ENCODE measurements at regions not wholly inside any gene's neighbourhood (a gene's known extent, or its start where the extent isn't known, plus 50 kb on each side); places are given as distances from the start of the nearest gene placed in this dataset.
A peak's percentile ranks its signal among the peaks of the same experiment; 100 is the strongest.

- no peak for DNase-seq (ENCODE audit: low read depth)
These were observed 185.4 kb upstream of the CDH11 start for GRCh38 chr16:65307286-65307685.

DNA sequence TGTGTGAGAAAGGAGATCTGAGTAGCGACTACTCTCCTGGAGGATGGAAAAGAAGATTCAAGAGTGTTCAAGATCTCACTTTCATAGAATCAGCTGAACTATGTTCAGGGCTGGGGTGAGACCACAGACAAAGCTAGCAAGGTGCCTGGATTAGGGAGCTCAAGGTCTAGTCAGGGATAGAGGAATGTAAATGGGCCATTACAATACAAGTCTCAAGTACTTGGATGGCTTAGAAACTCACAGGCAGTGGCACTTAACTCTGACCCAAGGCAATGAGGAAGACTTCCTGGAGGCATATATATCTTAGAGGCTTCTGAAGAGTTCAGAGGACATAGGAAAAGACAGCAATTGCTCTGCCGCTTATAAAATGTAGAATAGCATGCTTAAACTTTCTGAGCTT, 184.9 kb upstream of the CDH11 start:
- DNase-seq (ENCODE audit: low read depth): no peak

GRCh38 chr16:65306300-65306699, 184.4 kb upstream of the CDH11 start:
- no peak for DNase-seq (ENCODE audit: low read depth)

DNA sequence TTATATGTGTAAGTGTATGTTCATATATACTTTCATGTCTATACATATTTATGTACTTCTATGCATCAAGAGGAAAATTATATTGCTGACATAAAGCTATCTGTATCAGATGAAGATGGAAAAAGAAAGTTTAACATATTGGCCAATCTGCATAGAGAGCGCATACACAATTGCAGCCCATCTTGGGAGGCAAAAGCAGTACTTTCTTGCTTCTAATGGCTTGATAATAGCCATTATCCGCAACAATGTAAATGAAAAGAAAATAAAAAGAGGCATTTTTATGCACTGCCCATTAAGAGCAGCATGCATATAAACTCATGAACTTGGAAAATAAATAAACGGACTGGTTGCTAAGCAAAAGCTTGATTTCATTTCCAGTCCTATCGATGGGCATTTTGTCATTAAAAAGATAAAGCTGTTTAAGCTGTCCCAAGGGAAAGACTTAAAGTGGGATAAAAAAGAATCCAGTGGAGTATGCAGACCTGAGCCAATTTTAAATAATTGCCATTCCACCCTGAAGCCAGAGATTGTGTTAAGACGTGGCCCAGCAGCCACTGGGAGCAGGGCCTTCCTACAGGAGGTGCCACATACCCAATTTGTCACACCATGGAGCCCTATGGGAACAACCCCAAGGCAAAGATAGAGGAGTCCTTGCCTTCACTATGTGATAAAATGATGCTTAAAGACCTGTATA, 183.6 kb upstream of the CDH11 start:
- no peak for DNase-seq (ENCODE audit: low read depth)

GRCh38 chr16:65301029-65301428, 179.2 kb upstream of the CDH11 start:
- no peak for DNase-seq (ENCODE audit: low read depth)

GRCh38 chr16:65297453-65297852, 175.6 kb upstream of the CDH11 start:
- DNase-seq (ENCODE audit: low read depth): no peak

DNA sequence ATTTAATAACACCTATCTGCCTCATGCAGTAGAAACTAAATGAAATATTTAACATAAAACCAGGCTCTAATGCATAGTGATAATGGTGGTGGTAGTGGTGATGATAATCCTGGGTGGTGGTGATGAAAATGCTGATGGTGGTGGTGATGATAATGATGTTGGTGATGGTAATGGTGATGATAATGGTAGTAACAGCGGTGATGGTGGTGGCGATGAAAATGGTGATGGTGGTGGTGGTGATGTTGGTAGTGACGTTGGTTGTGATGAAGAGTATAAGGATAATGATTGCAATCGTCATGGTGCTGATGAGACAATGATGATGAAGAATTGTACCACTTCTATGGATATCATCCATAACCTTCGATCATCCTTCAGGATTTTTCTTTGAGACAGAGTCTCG, 173.7 kb upstream of the CDH11 start:
- DNase-seq (ENCODE audit: low read depth): no peak

- DNase-seq (ENCODE audit: low read depth): no peak
These were observed 172.8 kb upstream of the CDH11 start for GRCh38 chr16:65294708-65295107.

DNA sequence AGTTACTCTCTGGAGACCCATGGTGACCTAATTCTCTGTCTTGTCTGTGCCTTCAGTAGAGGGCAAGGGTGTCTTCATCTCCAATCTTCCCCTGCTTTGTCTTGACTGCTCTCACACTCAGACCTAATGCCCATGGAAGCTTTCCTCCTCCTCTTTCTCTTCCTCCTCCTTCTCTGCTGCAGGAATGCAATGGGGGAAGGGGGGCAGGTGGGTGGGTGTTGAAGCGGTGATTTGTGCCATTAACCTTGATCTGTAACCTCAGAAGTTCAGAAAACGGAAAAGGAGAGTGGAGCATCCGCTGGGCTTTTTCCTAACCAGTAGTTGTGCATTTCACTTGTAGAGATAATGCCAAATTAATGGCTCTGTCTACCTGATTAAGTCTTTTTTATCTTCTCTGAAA, 172.3 kb upstream of the CDH11 start:
- DNase-seq (ENCODE audit: low read depth): no peak

GRCh38 chr16:65289022-65289421, 167.2 kb upstream of the CDH11 start:
- no peak for DNase-seq (ENCODE audit: low read depth)

GRCh38 chr16:65287307-65287706, 165.4 kb upstream of the CDH11 start:
- no peak for DNase-seq (ENCODE audit: low read depth)

DNA sequence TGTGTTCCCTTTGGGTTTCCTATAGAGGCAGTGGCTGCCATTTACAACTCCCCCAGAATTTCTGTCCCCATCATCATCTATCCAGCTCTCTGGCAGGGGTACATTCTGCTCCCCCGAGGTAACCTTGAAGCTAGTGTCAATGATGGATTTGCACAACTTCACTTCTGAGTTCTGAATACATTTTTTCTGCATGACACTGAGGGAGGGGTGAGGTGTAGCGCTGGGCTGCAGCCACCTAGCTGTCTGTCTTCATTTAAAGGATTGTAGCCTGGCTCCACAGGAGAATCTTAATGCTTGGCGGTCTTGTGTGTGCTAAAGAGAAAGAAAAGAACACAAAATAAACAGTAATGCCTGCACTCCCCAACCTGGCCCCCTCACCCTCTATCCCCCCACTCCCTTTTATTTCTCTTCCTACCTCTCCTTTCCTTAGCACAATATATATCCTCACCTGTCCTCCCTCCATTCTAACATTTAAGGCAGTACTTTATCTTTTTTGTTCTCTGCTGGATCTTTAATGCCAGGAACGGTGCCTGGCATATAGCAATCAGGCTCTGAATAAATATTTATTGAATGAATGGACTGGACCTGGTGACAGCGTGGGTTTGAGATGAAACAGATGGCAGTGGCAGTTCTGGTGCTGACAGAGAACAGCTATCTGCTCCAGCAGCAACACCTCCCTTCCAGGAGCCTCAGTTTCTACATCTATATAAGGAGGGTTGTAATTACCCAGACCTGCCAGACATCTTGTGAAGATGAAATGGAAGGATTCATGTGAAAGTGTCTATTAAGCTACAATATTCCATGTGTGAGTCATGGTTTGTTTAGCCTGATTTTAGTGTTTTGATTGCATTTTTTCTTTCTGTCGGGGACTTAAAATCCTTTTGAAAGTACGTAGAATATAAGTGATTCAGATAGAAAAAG, 163.5 kb upstream of the CDH11 start:
- DNase-seq (ENCODE audit: low read depth): peak; percentile 6

- no peak for DNase-seq (ENCODE audit: low read depth)
These were observed 162.8 kb upstream of the CDH11 start for GRCh38 chr16:65284626-65285025.

DNA sequence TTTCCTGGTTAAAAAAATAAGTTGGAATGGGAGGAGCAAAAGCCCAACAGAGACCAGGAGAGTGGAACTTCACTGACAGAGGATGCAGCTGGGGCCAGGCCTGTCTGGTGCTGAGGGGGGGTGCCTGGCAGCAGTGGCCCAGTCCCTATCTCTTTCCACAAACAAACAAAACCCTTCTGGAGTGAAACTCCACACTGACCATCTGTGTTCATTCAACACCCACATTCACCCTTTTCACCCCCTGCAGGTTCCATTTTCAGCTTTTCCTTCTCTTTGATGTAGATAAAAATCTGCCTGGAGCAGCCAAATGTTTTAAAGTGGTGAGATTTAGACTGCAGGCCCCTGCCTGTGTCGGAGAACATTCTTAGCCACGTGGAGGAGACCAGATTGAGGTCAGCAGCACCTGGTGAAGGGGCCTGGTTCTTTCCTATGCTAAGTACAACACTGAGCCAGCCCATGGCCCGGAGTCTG, 161.4 kb upstream of the CDH11 start:
- no peak for DNase-seq (ENCODE audit: low read depth)

GRCh38 chr16:65281586-65281985, 159.7 kb upstream of the CDH11 start:
- no peak for DNase-seq (ENCODE audit: low read depth)

DNA sequence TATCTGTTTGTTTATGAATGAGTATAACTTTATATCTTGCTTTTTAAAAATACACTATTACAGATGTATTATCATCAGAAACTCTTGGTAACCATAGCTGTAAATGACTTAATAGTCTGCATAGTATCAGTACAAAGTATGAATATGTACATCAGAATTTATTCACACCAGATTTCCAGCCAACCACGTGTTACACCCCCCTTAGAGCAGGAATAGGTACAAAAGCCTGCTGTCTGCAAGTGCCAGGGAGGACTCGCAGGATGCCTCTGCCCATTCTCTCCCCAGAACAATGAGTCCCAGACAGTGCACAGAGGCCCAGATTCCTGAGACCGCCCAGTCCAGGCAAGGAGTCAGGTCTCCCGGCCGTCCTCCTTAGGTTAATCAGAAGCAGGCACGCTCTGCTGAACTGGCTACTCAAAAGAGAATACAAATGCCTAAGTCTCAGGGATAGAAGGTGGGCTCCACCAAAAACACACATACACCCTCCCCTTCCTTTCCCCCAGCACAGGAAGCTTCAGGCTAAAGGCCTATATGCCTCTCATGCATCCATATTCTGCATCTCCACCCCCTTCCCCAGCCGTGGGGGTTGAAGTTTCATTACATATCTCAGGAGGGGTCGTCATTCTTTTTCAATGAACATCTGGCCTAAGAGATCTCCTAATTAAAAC, 159.1 kb upstream of the CDH11 start:
- no peak for DNase-seq (ENCODE audit: low read depth)

DNA sequence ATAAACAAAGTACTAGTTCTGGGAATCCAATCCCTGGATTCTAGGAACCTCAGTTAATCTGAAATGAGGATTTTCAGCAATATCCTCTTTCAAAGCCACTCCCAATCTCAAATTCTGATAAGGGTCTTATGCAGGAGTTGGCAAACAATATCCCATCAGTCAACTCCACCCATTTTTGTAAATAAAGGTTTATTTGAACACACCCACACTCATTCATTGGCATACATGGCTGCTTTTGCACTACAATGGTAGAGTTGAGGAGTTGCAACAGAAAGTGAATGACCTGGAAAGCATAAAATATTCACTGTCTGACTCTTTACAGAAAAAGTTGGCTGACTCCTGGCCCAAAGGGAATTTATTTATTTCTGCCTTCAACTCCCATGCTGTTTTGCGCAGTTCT, 157.7 kb upstream of the CDH11 start:
- DNase-seq (ENCODE audit: low read depth): no peak

- no peak for DNase-seq (ENCODE audit: low read depth)
These were observed 157.0 kb upstream of the CDH11 start for GRCh38 chr16:65278874-65279273.

GRCh38 chr16:65274566-65274965, 152.7 kb upstream of the CDH11 start:
- no peak for DNase-seq (ENCODE audit: low read depth)

DNA sequence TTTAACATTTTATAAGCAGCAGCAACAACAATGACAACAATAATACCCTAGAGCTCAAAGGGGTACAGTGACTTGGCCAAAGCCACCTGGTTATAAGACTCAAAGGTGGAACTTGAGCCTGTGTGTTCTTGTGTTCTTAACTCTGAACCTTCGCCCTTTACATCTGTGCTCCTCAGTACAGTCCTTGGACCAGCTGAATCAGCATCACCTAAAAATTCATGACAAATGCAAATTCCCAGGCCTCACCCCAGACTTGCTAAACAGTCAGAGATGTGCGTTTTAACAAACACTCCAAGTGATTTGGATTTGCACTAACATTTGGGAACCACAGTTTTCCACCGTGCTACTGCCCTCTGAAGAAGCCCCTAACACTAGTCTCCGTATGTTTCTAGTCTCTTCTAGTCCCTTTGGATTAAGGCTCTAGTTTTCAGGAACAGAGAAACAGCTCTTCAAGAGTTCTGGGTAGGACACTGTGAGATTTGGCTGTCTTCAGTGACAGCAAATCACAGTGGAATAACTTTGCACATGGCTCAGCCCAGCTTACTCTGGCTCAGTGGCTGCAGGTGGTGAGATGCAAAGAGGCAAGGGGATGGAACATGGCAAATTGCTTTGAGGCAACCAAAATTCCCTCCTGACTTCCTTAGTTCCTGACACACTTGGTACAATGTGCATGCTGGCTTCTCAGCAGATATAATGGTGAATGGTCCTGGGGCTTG, 151.0 kb upstream of the CDH11 start:
- DNase-seq (ENCODE audit: low read depth): no peak

GRCh38 chr16:65271996-65272395, 150.1 kb upstream of the CDH11 start:
- DNase-seq (ENCODE audit: low read depth): no peak

Data from myocyte (in vitro differentiated cells).